Fibroblast of the aortic adventitia (primary cell): ENCODE measurements at regions not wholly inside any gene's neighbourhood (a gene's known extent, or its start where the extent isn't known, plus 50 kb on each side); places are given as distances from the start of the nearest gene placed in this dataset.

Source experiments
- DNase-seq: peaks from one replicate; pipeline ENCODE4 v3.0.0-alpha.2; 2010; ENCODE audit warnings: low read depth
- H3K4me3 ChIP-seq: 2 replicates; pipeline ENCODE4 v1.5.1; 2011; ENCODE audit warnings: low read depth, mild to moderate bottlenecking, control low read depth, low read length, moderate library complexity
- TF ChIP-seq, protein P1 (sequence below): IDR thresholded peaks from 2 replicates; pipeline ENCODE4 v1.5.1; 2011; ENCODE audit warnings: mild to moderate bottlenecking, low read length, control low read depth, inconsistent platforms; ENCODE audit not compliant: insufficient read depth

DNA sequence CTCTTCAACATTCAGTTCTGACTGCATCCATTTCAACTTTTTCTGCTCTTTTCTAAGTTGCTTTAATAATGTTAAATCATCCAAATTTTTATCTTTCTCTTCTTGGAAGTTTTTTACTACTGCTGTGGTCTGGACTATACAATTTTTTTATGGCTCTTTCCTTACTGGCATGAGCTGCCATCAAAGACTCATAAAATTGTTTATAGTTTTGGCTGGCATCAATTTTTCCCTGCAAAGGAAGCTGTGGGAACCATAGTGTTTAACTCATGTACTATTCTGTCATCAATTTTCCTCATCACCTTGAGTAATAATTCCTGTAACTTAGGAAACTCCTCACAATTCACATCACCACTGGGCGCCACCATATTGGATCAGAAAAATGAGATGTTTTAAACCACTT is 77.6 kb upstream of the A1CF start:
- no peak overlapping the region for H3K4me3 ChIP-seq
- DNase-seq, result no peak
- TF ChIP-seq, protein P1, sequence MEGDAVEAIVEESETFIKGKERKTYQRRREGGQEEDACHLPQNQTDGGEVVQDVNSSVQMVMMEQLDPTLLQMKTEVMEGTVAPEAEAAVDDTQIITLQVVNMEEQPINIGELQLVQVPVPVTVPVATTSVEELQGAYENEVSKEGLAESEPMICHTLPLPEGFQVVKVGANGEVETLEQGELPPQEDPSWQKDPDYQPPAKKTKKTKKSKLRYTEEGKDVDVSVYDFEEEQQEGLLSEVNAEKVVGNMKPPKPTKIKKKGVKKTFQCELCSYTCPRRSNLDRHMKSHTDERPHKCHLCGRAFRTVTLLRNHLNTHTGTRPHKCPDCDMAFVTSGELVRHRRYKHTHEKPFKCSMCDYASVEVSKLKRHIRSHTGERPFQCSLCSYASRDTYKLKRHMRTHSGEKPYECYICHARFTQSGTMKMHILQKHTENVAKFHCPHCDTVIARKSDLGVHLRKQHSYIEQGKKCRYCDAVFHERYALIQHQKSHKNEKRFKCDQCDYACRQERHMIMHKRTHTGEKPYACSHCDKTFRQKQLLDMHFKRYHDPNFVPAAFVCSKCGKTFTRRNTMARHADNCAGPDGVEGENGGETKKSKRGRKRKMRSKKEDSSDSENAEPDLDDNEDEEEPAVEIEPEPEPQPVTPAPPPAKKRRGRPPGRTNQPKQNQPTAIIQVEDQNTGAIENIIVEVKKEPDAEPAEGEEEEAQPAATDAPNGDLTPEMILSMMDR, result no peak

DNA sequence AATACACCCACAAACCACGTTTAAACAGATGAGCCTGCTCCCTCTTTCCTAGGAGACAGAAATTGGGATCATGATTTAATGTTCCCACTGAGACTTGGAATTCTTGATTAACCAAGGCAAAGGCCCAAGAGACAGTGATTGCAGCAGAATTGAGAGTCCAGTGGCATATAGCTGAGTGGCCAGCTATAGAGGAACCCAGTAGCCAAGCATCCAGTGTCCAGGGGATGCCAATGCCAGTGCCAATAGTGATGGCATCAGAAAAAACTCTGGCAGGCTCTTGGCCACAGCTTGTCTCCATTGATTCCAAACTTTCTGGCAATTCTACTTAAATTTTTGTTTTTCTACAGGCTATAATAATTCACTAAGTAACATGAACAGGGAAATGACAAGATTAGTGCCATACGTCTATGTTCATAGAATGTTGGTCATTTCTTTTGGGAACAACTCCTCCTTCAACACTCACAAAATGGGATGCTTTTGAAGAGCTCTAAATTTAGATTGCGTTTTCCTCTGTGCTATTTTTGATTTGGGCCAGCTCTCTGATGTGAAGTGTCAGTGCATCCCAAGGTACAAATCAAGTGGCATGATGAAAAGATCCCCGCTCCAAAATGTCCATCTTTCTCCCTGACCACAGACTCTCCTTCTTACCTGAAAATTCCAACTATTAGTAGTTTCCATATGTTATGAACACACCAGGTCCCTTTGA is 83.1 kb upstream of the A1CF start:
- H3K4me3 ChIP-seq, result no peak overlapping the region
- TF ChIP-seq, protein P1, result no peak
- DNase-seq, result no peak

DNA sequence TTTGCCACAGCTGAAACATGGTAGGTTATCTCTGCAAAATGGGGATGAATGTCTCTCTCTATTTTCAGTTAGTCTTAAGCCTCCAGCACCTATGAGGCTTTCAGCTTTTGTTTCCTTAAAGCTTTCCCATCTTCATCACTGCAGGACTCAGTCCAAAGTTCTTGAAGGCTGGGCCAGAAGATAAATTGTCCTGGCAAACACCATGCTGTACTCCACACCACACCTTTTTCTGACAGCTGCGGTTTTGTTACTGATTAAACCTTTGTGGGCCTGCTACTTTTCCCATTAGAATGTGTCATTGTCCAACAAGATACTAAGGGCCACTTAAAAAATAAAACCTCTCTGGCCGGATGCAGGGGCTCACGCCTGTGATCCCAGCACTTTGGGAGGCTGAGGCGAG is 87.2 kb upstream of the A1CF start:
- TF ChIP-seq, protein P1, result no peak
- peak; percentile 32 for DNase-seq
- H3K4me3 ChIP-seq, result no peak overlapping the region

DNA sequence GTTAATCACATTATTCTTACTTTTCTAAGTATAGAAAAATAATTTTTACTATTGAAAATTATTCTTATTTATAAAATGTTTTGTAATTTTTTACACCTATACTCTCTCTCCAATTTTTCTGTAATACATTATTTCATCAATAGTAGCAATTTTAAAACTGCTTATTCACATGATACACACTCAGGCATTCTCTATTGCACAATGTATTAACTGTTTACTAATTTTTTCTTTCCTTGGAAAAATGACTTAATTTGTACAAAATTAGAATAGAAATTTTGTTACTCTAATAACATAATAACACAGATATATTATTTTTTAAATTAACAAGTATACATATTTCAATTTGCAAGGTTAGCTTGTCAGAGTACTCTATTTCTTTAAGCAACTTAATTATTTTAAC is 92.9 kb upstream of the PRKG1 start:
- no peak for DNase-seq
- no peak overlapping the region for H3K4me3 ChIP-seq

DNA sequence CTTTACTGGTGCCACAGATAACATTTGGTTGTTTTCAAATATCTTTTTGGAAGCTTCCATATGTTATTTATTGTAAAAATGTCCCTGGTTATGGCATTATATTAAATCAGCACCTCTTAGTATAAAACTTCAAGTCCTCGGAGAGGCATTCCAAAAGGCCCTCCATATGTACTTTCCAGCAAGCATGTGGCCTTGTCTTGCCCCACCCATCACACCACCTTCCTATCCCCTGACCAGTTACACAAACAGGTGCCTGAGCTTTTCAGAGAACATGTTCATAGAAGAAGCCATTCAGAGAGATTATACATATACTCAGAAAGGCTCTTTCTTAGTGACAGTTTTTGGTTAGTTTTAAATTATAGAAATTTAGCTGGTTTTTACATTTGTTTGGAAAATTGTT is 92.4 kb upstream of the PRKG1 start:
- H3K4me3 ChIP-seq, result no peak overlapping the region
- TF ChIP-seq, protein P1, result no peak
- DNase-seq, result no peak

More for the DNA sequence above, 92.9 kb upstream of the PRKG1 start:
- TF ChIP-seq, protein P1, result no peak

DNA sequence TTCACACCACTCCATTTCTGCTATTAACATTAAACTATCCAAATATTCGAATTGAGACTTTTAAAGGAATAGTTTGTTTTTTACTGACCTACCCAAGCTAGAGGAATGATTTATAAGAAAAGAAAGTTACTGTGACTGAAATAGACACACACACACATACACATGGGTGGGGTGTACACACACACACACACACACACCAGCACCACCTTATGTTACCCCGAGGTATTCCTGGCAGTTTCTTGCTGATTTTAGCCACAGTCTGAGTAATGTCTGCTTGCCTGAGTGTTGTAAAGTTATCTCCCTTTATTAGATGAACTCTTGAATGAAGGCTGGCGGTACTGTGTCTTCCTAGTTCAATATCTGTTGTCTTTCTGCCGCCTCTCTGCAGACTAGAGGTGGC is 91.3 kb upstream of the PRKG1 start:
- H3K4me3 ChIP-seq, result no peak overlapping the region
- TF ChIP-seq, protein P1, result no peak
- DNase-seq, result peak; percentile 27

DNA sequence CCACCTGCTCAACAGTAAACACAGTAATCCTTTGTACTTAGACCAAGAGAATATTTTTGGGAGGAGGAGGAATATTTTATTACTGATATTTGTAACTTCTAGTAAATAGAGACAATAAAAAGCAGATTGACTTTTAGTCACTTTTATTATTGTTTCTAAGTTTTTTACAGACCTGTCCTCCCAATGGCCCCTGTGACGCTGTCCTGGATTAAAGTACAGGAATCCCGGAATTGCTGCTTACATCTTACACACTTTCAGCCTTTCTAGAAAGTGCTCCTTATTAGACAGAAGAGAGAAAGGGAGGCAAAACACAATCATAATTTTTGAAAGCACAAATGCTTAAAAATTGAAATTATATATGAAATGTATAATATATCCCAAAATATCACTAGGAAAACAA is 86.4 kb upstream of the PRKG1 start:
- DNase-seq, result no peak
- TF ChIP-seq, protein P1, result no peak
- no peak overlapping the region for H3K4me3 ChIP-seq
